ENCODE measurements at regions not wholly inside any gene's neighbourhood (a gene's known extent, or its start where the extent isn't known, plus 50 kb on each side); places are given as distances from the start of the nearest gene placed in this dataset.

GRCh38 chrX:44462850-44463249 lies 79.8 kb downstream of the FUNDC1 start:
- H3T11ph ChIP-seq (ENCODE audit: low read length): no peak overlapping the region
- H4K20me1 ChIP-seq (ENCODE audit: control insufficient read depth, insufficient read depth, insufficient read length): no peaks in the 10 kb centered on the region
- no peak overlapping the region for H2BK5ac ChIP-seq (ENCODE audit: insufficient read length, low read length)
- H3K23me2 ChIP-seq (ENCODE audit: insufficient read length, low read depth, low read length, poor library complexity, severe bottlenecking): no peaks in the 10 kb centered on the region
- no peak overlapping the region for H2BK15ac ChIP-seq (ENCODE audit: low read depth, low read length)
- no CpG with 5 or more reads among the region's 4 CpGs for WGBS (ENCODE audit: extremely low coverage, insufficient read length, low lambda C conversion rate)
- H3K27me3 ChIP-seq (ENCODE audit: insufficient read depth, low read length): no peaks in the 10 kb centered on the region
- no peaks in the 10 kb centered on the region for H3K4me1 ChIP-seq (ENCODE audit: insufficient read depth, low read length)
- H3K9ac ChIP-seq (ENCODE audit: extremely low read depth, insufficient read length, low read length): no peak overlapping the region
- no peaks in the 10 kb centered on the region for H3K79me2 ChIP-seq (ENCODE audit: insufficient read depth, low read length)
- Mint-ChIP-seq H3K9me3 (peaks cover 64 to 68% of the 10 kb centered on the region in 2 experiments), H3K27me3 (ENCODE audit: low read depth) (no peaks in the 10 kb centered on the region; the same call in 1 of the 2 replicates), H3K4me3 (no peak overlapping the region), H3K27ac (no peak overlapping the region; a peak in 1 of 7 replicates), H3K4me1 (peaks cover 4 to 6% of the 10 kb centered on the region in 2 experiments), H3K36me3 (ENCODE audit: insufficient read depth in 1 of 3, low read depth in 3 of 3) (peaks cover 0 to 3% (median 0%) of the 10 kb centered on the region in 3 experiments; a peak in 2 of 7 replicates)
- peaks cover 57% of the 10 kb centered on the region for H3K9me3 ChIP-seq (ENCODE audit: control insufficient read depth, low read depth, low read length)
- H3K79me1 ChIP-seq (ENCODE audit: insufficient read depth, low read depth, low read length, poor library complexity, severe bottlenecking): no peaks in the 10 kb centered on the region
- no peak overlapping the region for H2BK12ac ChIP-seq (ENCODE audit: insufficient read length, low read depth, low read length)
- H3K14ac ChIP-seq (ENCODE audit: insufficient read depth, low read length): no peak overlapping the region
- H2BK20ac ChIP-seq (ENCODE audit: low read depth, low read length, poor library complexity, severe bottlenecking): no peak overlapping the region
- H2AFZ ChIP-seq (ENCODE audit: low read length): no peak overlapping the region
- no peak overlapping the region for H3K4me2 ChIP-seq (ENCODE audit: insufficient read depth, insufficient read length, low read length)
- no peak overlapping the region for H3K56ac ChIP-seq (ENCODE audit: insufficient read length, low read depth, low read length)
- no peak overlapping the region for H4K91ac ChIP-seq (ENCODE audit: insufficient read length, low read depth, low read length)
- no peak for TF ChIP-seq CTCF (conservative IDR thresholded peaks at IDR 0.05)
- no peak overlapping the region for H4K5ac ChIP-seq (ENCODE audit: insufficient read length, low read depth, low read length)
- no peak overlapping the region for H2BK120ac ChIP-seq (ENCODE audit: low read depth, low read length, poor library complexity, severe bottlenecking)
- no peak overlapping the region for H3K18ac ChIP-seq (ENCODE audit: insufficient read length, low read depth, low read length)
- H3K23ac ChIP-seq (ENCODE audit: insufficient read length, low read depth, low read length): no peak overlapping the region
- H2AK5ac ChIP-seq (ENCODE audit: insufficient read length, low read length): no peak overlapping the region
- H3K27ac ChIP-seq (ENCODE audit: insufficient read length, low read depth, low read length): no peak overlapping the region
- H4K8ac ChIP-seq (replicated peaks; ENCODE audit: insufficient read length, low read depth, low read length): no peak overlapping the region
- no peak overlapping the region for H3K4ac ChIP-seq (ENCODE audit: low read depth, low read length)
- DNase-seq: no peak

Data from H9 (cell line).